Ovary (tissue), 7 donors: ENCODE measurements at regions not wholly inside any gene's neighbourhood (a gene's known extent, or its start where the extent isn't known, plus 50 kb on each side); places are given as distances from the start of the nearest gene placed in this dataset.

Experiments
- DNase-seq, 5 donors: peaks; one replicate each; pipeline ENCODE4 v3.0.0-alpha.2; 2019 to 2020
- H3K27ac ChIP-seq, 2 donors: fragments of 200-600 bp; one replicate each; pipeline versions ENCODE4 v1.5.1 to v1.8.0; 2019 to 2022
- H3K27me3 ChIP-seq: fragments of 200-600 bp; one replicate; pipeline ENCODE4 v1.8.0; 2022
- H3K36me3 ChIP-seq: fragments of 200-600 bp; sonication (generic); one replicate; pipeline ENCODE4 v1.5.1; 2019
- H3K4me1 ChIP-seq: one replicate; pipeline ENCODE4 v1.8.1; 2013; ENCODE audit warnings: mild to moderate bottlenecking, moderate library complexity; ENCODE audit not compliant: insufficient read depth
- H3K4me3 ChIP-seq: fragments of 200-600 bp; sonication (generic); one replicate; pipeline ENCODE4 v1.5.1; 2017
- H3K9me3 ChIP-seq, 2 donors: fragments of 200-600 bp in 1 of 2; sonication (generic) in 1 of 2; one replicate each; pipeline versions ENCODE4 v1.5.1 to v1.8.1; 2013 to 2019; ENCODE audit warnings: mild to moderate bottlenecking in 1 of 2, moderate library complexity in 1 of 2
- EP300 ChIP-seq: sonication (generic); formaldehyde crosslinking; IDR thresholded peaks from one replicate; pipeline ENCODE4 v1.6.1; 2017; ENCODE audit warnings: antibody characterized with exemption
- POLR2A ChIP-seq: fragments of 450-650 bp; IDR thresholded peaks from one replicate; pipeline ENCODE4 v1.6.1; 2017; ENCODE audit warnings: antibody characterized with exemption, mild to moderate bottlenecking, moderate library complexity
- WGBS, 3 donors: extraction: QIAGEN DNeasy Blood & Tissue Kit in 1 of 3; methylation state at CpG; one replicate each; pipeline versions ENCODE4 v1.1.5 to v1.1.7; 2013 to 2017; 5-methylcytosine and 5-hydroxymethylcytosine counted together
- intact Hi-C, 4 donors: fragments of 100-400 bp; cut with DNase I; formaldehyde crosslinking; loops; one replicate each; pipeline versions ENCODE4 v1.11.0 to v1.15.1; 2022 to 2023
- TF ChIP-seq, protein P1 (sequence below), 3 donors: fragments of 450-650 bp in 2 of 3; fragments of 200-600 bp in 1 of 3; IDR thresholded peaks; one replicate each; pipeline versions ENCODE4 v1.5.1 to v1.8.0; 2016 to 2022; ENCODE audit warnings: antibody characterized with exemption in 3 of 3, mild to moderate bottlenecking in 1 of 3
- donor health status: DM: no; HTN: no; CAD: no; lungs with moderate emphysema.
- donor health status: DM: no; HTN: no; CAD: no.
- donor health status: Bipolar disorder and iron deficiency.
- donor health status: DM: no; HTN: no; CAD: no.
- donor health status: DM: yes; HTN: yes; CAD: no.

DNA sequence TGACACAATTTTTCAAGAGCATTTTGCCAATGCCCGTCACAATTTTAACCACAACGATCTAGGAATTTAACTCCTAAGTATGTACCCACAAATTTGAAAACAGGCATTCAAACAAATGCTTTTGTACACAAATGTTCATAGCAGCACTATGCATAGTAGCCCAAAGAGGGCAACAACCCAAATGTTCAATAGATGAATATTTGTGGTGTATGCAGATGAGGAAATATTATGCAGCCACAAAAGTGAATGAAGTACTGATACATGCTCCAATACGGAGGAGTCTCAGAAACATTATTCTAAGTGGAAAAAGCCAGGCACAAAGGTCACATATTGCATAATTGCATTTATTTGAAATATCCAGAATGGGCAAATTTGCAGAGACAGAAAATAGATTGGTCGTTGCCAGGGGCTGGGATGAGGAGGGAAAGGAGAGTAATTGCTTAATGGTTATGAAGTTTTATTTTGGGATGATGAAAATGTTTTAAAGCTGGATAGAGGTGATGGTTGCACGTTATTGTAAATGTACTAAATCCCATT lies 117.2 kb downstream of the PXDC1 start:
- no peak overlapping the region for H3K27ac ChIP-seq
- H3K4me3 ChIP-seq = no peak overlapping the region
- H3K27me3 ChIP-seq = no peaks in the 10 kb centered on the region
- H3K9me3 ChIP-seq = no peaks in the 10 kb centered on the region
- H3K36me3 ChIP-seq = no peaks in the 10 kb centered on the region
- WGBS, 3 donors = 75 to 81% (median 79%) methylated on average over 5 of the region's 5 CpGs
- intact Hi-C loops = no loop called here
- no peaks in the 10 kb centered on the region for H3K4me1 ChIP-seq
- TF ChIP-seq, protein P1, sequence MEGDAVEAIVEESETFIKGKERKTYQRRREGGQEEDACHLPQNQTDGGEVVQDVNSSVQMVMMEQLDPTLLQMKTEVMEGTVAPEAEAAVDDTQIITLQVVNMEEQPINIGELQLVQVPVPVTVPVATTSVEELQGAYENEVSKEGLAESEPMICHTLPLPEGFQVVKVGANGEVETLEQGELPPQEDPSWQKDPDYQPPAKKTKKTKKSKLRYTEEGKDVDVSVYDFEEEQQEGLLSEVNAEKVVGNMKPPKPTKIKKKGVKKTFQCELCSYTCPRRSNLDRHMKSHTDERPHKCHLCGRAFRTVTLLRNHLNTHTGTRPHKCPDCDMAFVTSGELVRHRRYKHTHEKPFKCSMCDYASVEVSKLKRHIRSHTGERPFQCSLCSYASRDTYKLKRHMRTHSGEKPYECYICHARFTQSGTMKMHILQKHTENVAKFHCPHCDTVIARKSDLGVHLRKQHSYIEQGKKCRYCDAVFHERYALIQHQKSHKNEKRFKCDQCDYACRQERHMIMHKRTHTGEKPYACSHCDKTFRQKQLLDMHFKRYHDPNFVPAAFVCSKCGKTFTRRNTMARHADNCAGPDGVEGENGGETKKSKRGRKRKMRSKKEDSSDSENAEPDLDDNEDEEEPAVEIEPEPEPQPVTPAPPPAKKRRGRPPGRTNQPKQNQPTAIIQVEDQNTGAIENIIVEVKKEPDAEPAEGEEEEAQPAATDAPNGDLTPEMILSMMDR (IDR thresholded peaks at IDR 0.05) = no peak
- TF ChIP-seq EP300 (no peak), POLR2A (no peak)
- DNase-seq = no peak

DNA sequence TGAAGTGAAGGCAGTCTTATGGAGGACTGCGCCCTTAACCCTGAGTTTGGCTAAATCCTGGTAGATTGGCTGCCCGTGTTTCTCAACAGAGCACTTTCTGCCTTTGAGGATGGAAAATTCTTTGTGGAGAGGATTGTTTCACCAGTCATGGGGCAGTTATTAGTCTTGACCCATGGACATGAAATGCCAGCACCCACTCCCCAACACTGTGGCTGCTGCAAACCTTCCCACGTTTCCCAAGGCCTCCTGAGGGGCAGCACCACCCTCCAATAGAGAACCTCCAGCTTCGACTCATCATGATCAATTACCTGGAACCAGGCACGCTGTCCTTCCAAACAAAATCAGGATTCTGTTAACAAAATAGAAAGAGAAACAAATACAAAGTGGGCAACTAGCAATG lies 117.8 kb downstream of the PXDC1 start:
- H3K27ac ChIP-seq = no peak overlapping the region
- H3K4me3 ChIP-seq = no peak overlapping the region
- no peaks in the 10 kb centered on the region for H3K9me3 ChIP-seq
- TF ChIP-seq EP300 (no peak), POLR2A (no peak)
- TF ChIP-seq, protein P1 (IDR thresholded peaks at IDR 0.05) = no peak
- H3K27me3 ChIP-seq = no peaks in the 10 kb centered on the region
- DNase-seq = no peak
- H3K4me1 ChIP-seq = no peaks in the 10 kb centered on the region
- 73 to 84% (median 78%) methylated on average over 5 of the region's 5 CpGs for WGBS, 3 donors
- intact Hi-C loops = no loop called here
- no peaks in the 10 kb centered on the region for H3K36me3 ChIP-seq

DNA sequence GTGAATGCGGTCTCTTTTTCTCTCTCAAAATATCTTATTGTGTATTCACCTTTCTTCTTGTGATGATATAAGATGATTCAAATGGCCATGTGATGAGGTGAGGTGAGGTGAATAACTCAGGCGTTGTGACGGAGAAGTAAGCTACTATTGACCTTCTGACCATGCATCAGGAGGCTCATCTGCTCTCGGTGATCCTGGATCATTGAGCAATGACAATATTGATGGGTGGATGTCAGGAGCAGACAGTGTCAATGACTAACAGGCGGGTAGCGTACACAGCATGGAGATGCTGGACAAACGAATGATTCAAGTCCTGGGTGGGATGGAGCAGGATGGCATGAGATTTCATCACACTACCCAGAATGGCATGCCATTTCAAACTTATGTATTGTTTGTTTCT lies 119.6 kb downstream of the PXDC1 start:
- Histone ChIP-seq H3K36me3 (no peaks in the 10 kb centered on the region), H3K27me3 (no peaks in the 10 kb centered on the region), H3K9me3 (no peaks in the 10 kb centered on the region), H3K4me1 (no peaks in the 10 kb centered on the region), H3K27ac (no peak overlapping the region), H3K4me3 (no peak overlapping the region)
- TF ChIP-seq, protein P1 (IDR thresholded peaks at IDR 0.05) = no peak
- TF ChIP-seq EP300 (no peak), POLR2A (no peak)
- DNase-seq = no peak
- 85 to 93% (median 86%) methylated on average over 7 of the region's 7 CpGs for WGBS, 3 donors
- intact Hi-C loops = no loop called here

DNA sequence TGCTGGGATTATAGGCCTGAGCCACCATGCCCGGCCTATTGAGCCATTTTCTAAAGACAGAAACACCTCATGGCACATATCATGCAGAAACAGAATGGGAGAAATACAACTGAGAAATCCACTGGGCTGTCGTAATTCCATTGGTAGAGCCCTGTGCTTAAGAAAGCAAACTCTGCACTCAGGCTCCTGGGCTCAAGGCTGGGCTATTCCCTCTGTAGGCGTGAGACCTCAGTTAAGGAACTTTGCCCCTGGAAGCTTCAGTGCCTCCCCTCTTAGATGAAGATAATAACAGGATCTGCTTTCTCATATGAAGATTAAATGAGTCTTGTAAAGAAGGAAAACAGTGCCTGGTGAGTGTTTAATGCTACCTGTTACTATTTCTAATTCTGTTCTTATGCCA lies 120.3 kb downstream of the PXDC1 start:
- Histone ChIP-seq H3K4me3 (no peak overlapping the region), H3K27me3 (no peaks in the 10 kb centered on the region), H3K9me3 (no peaks in the 10 kb centered on the region), H3K27ac (no peak overlapping the region), H3K4me1 (no peaks in the 10 kb centered on the region), H3K36me3 (no peaks in the 10 kb centered on the region)
- intact Hi-C loops = no loop called here
- TF ChIP-seq EP300 = no peak
- DNase-seq = no peak
- WGBS, 3 donors = 89 to 91% (median 91%) methylated on average over 3 of the region's 3 CpGs

DNA sequence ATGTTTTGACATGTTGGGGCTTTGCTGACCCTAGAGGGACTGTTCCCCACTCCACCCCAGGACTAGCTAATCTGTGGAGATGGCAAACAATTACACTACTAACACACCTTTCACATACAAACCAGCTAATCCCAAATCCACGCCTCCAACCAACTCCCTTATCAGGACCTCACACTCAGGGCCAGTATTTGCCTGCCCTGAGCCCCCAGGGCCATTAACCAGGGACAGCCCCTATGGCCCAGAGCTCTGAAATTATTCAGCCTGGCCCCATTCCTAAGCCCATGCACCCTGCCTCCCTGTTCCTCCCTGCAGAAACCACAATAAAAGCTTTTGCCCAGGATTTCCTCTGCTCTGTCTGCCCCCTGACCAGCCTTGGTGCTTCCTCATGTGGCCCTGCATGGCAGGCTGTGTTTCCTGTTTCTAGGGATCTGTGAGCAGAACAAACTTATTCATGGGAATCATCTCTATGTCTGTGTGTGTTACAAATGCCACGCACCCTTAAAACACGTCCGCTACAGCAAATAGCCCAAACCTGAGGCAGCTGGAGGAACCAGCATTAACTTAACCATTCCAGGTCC lies 121.2 kb downstream of the PXDC1 start:
- intact Hi-C loops = no loop called here
- Histone ChIP-seq H3K27ac (no peak overlapping the region), H3K9me3 (no peaks in the 10 kb centered on the region), H3K4me1 (no peaks in the 10 kb centered on the region), H3K27me3 (no peaks in the 10 kb centered on the region), H3K4me3 (no peak overlapping the region), H3K36me3 (no peaks in the 10 kb centered on the region)
- no peak for TF ChIP-seq POLR2A
- no peak for TF ChIP-seq EP300
- TF ChIP-seq, protein P1 (IDR thresholded peaks at IDR 0.05) = no peak
- 83 to 89% (median 88%) methylated on average over 4 of the region's 4 CpGs for whole genome bisulfite sequencing, 3 donors
- DNase-seq = no peak
